NCI-H1048 (cell line): ENCODE measurements at regions not wholly inside any gene's neighbourhood (a gene's known extent, or its start where the extent isn't known, plus 50 kb on each side); places are given as distances from the start of the nearest gene placed in this dataset.

Source experiments
- DNase-seq: peaks from one replicate; lab custom pipeline; 2025; lab: John Stamatoyannopoulos, UW

DNA sequence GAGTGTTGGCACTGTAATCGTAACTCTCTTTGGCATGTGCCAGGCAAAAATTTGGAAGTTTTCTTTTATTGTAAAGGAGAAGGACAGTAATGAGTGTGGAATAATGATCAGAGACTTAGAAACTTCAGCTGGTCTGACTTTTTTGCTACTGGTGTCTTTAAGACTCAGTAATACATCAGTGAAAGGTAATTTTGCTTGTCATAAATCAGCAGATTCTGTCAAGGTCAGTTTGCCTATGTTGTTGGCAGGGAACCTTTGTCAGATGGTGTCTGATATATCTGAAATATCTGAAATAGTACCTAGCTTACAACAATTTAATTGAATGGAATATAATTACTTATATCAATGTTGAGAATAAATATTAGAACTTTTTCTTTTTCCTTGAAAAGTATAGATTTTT is 516.9 kb downstream of the LRFN5 start:
- no peak for DNase-seq

DNA sequence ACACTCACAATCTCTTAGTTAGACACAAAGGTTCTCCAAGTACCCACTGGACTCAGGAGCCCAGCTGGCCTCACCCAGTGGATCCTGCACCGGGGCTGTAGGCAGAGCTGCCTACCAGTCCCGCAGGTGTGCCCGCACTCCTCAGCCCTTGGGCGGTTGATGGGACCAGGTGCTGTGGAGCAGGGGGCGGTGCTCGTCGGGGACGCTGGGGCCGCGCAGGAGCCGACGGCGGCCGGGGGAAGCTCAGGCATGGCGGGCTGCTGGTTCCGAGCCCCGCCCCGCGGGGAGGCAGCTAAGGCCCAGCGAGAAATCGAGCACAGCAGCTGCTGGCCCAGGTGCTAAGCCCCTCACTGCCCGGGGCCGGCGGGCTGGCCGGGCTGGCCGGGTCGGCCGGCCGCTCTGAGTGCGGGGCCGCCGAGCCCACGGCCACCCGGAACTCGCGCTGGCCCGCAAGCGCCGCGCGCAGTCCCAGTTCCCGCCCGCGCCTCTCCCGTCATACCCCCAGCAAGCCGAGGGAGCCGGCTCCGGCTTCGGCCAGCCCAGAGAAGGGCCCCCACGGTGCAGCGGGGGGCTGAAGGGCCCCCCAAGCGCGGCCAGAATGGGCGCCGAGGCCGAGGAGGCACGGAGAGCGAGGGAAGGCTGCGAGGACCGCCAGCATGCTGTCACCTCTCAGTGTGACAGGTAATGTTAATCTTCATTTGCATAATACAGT is 506.8 kb downstream of the LRFN5 start:
- DNase-seq: no peak

GRCh38 chr14:42112108-42112507 is 505.4 kb downstream of the LRFN5 start:
- no peak for DNase-seq

GRCh38 chr14:42111355-42111754 is 504.7 kb downstream of the LRFN5 start:
- no peak for DNase-seq

GRCh38 chr14:42110167-42110566 is 503.5 kb downstream of the LRFN5 start:
- no peak for DNase-seq

DNA sequence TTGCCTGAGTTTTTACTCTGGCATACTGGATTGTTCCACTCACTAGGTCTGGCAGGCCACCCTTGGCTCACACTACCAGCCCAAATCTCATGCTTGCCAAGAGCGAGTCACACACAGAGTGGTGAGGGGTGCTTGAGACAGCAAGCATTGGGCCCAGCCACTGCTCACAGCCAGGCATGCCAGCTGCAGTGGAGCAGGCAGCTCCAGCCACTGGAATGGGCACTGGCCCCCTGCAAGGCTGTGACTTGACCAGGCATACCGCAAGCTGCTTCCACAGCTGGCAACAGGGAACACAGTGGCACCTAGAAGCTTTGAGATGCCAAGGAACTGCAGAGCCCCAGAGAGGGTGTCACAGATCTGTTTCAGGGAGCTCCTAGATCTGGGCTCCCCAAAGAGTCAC is 488.5 kb downstream of the LRFN5 start:
- DNase-seq: no peak

DNA sequence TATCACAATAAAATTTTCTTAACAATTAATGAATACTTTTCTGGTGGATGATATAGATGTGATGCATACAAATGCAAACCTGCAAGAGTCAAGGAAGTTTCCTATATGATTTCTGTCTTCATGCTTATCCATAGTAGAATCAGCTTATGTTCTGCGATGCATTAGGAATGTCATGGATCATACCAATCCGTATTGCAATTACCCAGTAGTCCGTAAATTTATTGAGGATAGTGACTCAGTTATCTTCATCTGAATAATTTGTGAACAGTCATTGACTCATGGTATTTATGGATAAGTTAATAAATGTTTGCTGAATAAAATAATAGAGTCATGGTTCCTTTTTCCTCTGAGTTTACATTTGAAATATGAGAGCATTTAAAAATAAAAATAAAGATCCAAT is 483.4 kb downstream of the LRFN5 start:
- no peak for DNase-seq

DNA sequence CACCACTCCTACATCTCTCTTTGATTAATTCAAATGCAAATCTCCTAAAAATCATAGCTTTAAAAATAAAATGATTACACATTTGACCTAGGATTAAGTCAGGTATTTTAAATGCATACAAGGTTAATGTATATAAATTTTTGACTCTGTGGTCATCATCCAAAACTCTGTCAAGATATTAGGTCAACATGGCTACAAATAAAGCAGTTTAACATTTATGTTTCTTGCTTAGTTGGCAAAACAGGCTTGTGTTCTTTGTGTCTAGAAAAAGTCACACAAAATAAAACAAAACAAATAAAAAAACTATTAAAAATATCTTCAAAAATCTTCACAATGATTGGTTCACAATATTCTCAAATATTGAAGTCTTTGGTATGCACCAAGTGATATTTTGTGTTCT is 473.2 kb downstream of the LRFN5 start:
- no peak for DNase-seq

GRCh38 chr14:42078345-42078744 is 471.7 kb downstream of the LRFN5 start:
- no peak for DNase-seq

- no peak for DNase-seq
These were observed 463.4 kb downstream of the LRFN5 start for GRCh38 chr14:42070031-42070430.

- no peak for DNase-seq
These were observed 450.4 kb downstream of the LRFN5 start for GRCh38 chr14:42057111-42057510.

DNA sequence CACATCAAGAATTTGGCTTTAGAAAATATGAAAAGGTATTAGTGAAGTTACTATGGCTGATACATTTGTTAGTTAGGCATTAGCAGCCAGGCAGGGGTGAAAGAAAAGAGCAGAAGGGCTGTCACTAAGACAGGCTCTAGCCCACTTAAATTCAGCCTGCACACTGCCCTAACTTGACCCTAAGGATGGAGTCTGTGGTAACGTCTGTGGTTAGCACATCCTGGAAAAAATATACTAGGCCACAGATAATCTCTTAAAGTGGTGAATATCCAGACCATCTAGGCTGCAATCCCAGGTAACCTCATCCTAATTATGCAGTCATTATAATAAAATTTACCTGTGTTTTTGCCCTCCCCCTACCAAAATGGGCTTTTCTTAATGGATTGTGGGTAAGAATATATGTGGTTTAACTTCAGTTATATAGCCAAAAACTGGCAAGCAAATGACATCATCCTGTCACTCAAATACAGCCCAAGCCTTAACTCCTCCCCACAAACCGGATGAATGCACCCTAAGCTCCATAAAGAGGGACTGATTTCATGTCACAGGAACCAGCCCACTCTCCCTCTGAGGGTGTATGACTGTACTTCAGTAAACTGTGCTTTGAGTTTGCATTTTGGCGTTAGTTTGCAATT is 440.9 kb downstream of the LRFN5 start:
- DNase-seq: no peak

DNA sequence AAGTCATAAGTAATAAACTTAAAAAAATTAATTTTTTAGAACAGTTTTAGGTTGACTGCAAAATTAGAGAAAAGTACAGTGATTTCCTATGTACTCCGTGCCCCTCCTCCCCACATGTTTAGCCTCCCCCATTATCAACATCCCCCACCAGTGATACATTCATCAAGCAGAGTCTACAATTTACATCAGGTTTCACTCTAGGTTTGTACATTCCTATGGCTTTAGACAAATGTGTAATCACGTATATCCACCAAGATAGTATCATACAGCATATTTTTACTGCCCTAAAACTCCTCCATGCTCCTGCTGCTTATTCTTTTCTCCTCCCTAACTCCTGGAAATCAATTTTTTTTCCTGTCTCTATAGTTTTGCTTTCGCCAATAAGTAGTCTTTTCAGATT is 438.7 kb downstream of the LRFN5 start:
- DNase-seq: no peak

- no peak for DNase-seq
These were observed 421.9 kb downstream of the LRFN5 start for GRCh38 chr14:42028607-42029006.

GRCh38 chr14:42027271-42027670 is 420.6 kb downstream of the LRFN5 start:
- no peak for DNase-seq

- no peak for DNase-seq
These were observed 416.8 kb downstream of the LRFN5 start for GRCh38 chr14:42023452-42023851.

- DNase-seq: no peak
These were observed 407.6 kb downstream of the LRFN5 start for GRCh38 chr14:42014301-42014700.

GRCh38 chr14:42013559-42013958 is 406.9 kb downstream of the LRFN5 start:
- no peak for DNase-seq

DNA sequence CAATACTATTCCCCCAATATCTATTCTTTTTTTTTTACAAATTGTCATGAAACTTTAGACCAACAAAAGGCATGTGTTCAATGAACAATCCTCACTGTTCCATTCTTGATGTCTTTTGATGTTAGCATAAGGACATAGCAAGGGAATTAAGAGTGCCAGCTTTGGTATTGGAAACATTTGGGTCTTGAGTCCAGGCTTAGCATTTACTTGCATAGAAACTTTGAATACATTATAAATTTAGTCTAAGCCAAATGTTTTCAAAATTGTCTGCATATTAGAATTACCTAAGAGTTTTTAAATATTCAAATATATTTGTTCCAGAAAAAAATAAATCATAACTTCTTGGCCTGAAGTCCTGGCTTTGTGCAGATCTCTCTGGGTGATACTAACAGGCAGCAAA is 406.5 kb downstream of the LRFN5 start:
- no peak for DNase-seq

DNA sequence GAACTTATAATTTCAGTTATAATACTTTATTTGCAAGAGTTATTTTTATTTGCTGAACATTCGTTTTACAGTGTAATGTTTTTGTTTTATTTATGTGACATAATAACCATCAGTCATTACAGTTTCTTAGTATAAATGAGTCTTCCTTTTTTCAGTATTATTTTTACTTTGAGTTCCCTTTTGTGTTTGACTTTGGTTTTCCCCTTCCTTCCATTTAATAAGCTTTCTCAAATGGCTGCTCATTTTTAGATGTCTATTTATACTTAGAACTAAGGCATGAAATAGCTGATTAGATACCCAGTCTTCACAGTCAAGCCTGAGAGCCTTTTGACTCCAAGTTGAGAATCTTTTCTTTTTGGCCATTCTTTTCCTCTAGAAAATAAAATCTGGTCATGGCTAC is 404.5 kb downstream of the LRFN5 start:
- no peak for DNase-seq

DNA sequence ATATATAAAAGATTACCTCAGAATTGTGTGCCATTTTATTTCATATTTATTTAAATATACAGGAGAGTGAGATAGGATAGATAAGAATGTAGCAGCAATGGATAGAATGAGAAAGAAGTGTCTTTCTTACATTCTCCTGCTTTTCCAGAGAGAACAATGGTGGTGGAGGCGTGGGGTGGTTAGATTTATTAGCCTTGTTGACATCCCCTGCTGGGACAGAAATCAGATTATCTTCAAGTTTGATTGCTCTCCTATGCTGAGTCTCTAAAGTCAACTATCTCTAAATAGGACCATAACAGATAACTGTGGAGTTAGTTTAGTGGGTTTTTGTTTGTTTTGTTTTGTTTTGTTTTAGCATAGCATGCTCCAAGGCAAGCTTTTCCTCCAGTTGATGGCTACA is 397.6 kb downstream of the LRFN5 start:
- DNase-seq: no peak

DNA sequence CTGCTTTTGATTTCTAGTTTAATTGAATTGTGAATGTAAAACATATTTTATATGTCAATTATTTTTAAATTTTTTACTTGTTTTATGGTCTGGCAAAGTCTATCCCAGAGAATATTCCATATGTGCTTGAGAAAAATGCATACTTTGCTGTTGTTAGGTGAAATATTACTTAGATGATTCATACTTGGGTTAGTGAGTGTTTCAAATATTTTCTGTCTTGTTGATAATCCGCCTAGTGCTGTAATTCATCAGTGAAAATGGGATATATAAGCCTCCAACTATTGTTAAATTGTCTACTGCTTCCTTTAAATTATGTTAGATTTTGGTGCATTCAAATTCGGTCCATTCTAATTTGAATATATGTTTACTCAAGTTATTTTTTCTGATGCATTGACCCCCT is 395.5 kb downstream of the LRFN5 start:
- no peak for DNase-seq

- no peak for DNase-seq
These were observed 394.8 kb downstream of the LRFN5 start for GRCh38 chr14:42001431-42001830.

- DNase-seq: no peak
These were observed 393.8 kb downstream of the LRFN5 start for GRCh38 chr14:42000450-42000849.
